CD4-positive, alpha-beta T cell treated with Interleukin-15 for 1 hour (primary cell): ENCODE measurements at regions not wholly inside any gene's neighbourhood (a gene's known extent, or its start where the extent isn't known, plus 50 kb on each side); places are given as distances from the start of the nearest gene placed in this dataset.
"Not testable (repeated sequence)": the region's sequence is repeated elsewhere in the genome, so short reads cannot be mapped to it uniquely, and the experiment has no call there.

ENCODE experiments used
- DNase-seq: peaks from one replicate; pipeline ENCODE4 v3.0.0-alpha.2; 2020

DNA sequence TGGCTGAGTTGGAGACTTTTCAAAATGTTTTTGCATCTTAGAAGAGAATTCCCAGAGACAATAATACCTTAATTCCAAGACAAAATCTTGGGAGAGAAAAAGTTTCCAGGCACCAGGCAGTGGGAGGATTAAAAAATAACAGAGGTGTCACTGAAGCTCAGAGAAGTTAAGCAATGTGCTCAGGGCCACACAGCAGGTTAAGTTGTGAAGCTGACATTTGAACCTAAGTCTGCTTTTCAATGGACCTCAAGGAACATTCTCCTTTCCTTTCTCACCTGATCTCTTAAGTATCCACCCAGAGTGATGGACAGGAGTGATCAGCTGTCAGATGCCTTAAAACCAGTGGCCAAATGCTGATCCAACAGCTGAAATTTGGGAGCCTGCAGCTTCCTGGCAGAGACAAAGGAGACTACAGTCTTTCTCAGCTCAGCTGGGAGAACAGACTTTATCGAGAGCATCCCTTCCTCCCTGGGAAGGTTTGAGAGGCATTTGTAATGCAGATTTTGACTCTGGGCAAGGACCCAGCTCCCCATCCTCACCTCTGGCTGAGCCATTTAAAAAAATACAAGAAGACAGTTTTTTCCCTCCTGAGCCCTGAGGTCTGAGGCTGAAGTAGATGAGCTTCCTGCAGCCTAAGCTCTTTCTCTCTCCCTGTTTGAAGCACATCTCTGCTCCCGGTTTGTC lies 174.9 kb upstream of the RPH3A start:
- DNase-seq, result no peak

- no peak for DNase-seq
Observed at GRCh38 chr12:112617153-112617505, 174.4 kb upstream of the RPH3A start.

GRCh38 chr12:112627851-112628250 lies 163.7 kb upstream of the RPH3A start:
- DNase-seq, result no peak

- not testable (repeated sequence) for DNase-seq
Observed at GRCh38 chr12:112631974-112632373, 159.6 kb upstream of the RPH3A start.

DNA sequence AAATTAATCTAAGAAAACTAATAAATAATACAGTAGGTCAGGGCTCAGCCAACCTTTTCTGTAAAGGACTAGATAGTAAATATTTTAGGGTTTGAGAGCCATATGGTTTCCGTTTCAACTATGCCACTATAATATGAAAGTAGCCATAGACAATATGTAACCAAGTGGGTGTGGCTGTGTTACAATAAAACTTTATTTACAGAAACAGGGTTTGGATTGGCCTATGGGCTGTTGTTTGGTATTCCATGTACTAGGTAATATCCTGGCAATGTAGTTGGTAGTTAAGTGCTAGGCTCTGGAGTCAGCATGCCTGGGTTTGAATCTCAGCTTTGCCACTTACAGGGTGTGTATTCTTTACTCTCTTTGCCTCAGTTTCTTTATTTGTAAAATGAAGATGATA lies 156.5 kb upstream of the RPH3A start:
- no peak for DNase-seq

DNA sequence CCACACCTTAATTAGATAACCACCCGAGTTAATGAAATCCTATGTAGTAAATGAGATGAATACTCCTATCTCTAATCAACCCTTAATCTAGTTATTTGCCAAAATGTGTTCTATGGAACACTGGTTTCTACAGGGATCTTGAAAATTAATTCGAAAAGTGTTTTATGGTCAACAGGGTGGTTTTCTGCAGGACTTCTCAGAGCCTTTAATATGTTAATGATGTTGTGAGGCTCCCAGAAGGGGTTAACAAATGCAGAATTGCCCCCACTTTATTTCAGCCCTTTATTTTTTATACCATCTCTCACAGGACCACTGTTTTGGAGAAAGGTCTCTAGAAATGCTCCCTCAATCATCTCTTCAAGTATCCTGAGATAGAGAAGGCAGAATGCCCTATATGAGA lies 153.1 kb upstream of the RPH3A start:
- DNase-seq, result no peak

- no peak for DNase-seq
Observed at GRCh38 chr12:112645586-112645985, 146.0 kb upstream of the RPH3A start.

GRCh38 chr12:112656141-112656540 lies 135.4 kb upstream of the RPH3A start:
- no peak for DNase-seq

- DNase-seq, result no peak
Observed at GRCh38 chr12:112664569-112664968, 127.0 kb upstream of the RPH3A start.

GRCh38 chr12:112665958-112666357 lies 125.6 kb upstream of the RPH3A start:
- no peak for DNase-seq

DNA sequence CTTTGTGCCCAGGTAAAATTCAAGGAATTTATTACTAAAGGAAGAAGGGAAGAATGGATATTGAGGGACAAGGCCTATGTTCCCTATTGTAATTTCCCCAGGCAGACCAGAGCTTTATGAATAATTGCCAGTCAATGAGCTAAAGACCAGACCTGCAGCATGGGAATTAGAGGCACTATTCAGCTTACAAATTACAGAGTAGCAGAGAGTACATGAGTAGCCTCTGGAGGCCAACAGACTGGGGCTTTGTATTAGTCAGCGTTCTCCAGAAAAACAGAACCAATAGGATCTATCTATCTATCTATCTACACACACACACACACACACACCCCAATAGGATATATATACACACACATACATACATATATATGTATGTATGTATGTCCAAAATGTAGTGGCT lies 120.0 kb upstream of the RPH3A start:
- no peak for DNase-seq

DNA sequence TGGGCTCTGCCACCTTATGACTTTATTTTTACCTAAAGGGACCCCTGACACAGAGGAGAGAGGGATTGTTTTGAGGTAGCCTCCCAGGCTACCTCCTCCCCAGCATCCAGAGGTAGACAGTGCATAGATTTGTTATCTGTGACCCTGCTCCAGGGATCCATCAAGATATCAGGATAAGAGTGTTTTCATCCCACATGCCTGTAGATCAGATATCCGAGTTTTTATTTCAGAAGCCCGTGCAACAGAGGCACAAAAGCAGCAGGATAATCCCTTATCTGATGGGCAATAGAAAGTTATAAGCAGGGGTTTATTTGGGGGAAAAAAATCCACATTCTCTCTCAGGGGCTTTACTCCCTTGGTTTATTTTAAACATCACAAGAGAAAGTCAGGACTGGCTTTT lies 117.0 kb upstream of the RPH3A start:
- no peak for DNase-seq

GRCh38 chr12:112676507-112676906 lies 115.0 kb upstream of the RPH3A start:
- DNase-seq, result no peak

DNA sequence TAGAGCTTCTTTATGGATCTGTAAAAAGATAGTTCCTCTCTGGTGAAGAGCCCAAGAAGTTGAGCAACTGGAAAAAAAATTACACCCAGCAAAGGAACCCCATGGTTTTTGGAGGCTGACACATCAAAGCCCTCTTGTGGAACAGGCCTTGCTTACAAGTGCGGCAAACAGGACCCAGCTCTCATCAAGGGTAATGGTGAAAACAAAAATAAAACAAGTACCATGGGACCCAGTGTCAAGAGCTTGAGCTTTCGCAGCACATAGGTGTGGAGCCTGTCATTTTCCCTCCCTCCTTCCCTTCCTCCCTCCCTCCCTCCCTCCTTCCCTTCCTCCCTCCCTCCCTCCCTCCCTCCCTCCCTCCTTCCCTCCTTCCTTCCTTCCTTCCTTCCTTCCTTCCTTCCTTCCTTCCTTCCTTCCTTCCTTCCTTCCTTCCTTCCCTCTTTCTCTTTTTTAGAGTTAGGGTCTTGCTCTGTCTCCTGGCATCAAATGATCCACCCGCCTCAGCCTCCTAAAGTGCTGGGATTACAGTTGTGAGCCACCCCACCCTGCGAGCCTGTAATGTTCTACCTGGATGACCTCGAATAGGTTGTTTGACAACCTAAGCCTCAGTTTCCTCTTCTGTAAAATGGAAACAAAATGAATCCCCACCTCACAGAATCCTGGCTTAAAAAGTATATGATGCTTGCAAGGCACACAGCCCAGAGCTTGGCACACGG lies 114.3 kb upstream of the RPH3A start:
- no peak for DNase-seq

- no peak for DNase-seq
Observed at GRCh38 chr12:112680993-112681392, 110.6 kb upstream of the RPH3A start.

DNA sequence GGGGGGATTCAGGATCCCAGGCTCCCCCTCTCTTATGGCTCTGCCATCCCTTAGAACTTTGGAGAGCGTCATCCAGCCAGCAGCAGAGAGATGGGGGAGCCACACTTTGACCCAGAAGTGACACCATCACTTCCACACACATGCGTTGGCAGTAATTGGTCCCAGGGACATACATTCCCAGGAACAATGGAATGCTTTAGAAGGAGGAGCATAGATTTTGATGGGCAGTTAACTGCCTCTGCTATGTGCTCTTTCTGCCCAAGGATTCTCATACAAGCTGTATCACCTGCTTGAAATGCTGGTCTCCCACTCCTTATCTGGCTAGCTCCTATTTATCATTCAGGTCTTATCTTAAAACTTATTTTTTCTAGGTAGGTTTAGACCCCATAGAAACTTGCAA lies 109.0 kb upstream of the RPH3A start:
- DNase-seq, result no peak

DNA sequence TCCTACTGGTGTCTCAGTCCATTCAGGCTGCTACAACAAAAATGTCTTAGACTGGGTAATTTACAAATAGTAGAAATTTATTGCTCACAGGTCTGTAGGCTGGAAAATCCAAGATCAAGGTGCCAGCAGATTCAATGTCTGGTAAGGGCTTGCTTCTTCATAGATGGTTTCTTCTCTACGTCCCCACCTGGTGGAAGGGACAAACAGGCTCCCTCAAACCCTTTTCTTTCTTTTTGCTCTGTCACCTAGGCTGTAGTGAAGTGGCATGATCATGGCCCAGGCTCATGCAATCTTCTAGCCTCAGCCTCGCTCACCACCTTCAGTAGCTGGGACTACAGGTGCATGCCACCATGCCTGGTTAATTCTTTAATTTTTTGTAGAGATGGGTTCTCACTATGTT lies 106.8 kb upstream of the RPH3A start:
- DNase-seq, result no peak

DNA sequence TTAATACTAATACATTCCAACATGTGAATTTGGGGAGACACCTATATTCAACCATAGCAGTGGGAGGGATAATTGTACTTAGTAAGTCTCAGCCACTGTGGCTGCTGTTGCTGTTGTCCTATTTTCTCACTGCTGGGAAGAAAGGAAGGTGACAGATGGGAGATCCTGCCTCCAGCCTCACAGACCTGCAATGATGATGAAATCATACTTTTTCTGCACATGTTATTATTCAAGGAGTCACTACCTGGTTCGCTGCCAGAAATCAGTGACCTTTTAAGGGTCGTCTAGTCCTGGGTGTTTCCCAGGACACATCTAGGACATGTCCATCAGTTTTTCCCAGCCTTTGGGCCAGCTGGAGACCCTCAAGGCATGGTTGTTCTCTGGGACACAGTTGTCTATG lies 106.2 kb upstream of the RPH3A start:
- DNase-seq, result no peak

GRCh38 chr12:112686373-112686772 lies 105.2 kb upstream of the RPH3A start:
- DNase-seq, result no peak

DNA sequence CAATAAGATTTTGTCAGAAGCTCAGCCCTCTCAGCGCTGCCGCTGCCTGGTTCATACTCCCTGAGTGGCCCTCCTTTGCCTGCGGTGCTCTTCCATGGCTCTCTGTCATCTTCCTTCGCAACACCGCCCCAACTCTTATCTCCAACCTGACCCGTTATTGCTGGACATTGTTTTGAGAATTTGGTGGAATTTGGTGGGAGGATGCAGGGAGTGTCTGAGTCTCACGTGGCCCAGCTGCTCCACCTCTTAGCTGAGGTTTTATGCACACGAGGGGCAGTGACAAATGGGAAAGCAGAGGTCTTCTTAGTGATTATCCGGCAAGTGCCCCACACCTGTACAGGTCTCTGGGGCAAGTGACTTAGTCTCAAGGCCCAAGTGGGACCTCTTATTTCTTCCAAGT lies 97.5 kb upstream of the RPH3A start:
- no peak for DNase-seq

GRCh38 chr12:112697441-112697840 lies 94.1 kb upstream of the RPH3A start:
- not testable (repeated sequence) for DNase-seq

DNA sequence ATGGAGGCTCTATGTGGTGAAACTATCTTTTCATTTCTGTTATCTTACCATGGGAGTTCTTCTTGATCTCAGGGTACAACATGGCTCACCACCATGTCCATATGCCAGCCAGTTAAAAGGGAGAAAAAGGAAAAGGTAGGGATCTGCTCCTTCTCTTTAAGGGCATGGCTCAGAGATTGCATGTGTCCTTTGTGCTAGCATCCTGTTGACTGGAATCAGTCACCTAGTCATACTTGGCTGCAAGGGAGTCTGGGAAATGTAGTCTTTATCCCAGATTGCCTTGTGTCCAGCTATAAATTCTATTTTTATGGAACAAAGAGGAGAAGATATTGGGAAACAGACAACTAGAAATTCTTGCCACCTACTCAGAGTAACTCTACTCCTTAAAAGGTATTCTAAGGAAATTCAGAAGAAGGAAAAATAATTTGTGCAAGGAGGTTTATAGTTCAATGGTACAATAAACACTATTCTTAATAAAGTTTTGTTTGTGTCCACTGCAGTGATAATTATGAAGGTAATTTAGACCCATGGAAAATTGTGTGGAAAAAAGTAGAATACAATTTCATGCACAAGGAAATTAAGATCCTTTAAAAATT lies 86.4 kb upstream of the RPH3A start:
- DNase-seq, result no peak

- no peak for DNase-seq
Observed at GRCh38 chr12:112710414-112710813, 81.1 kb upstream of the RPH3A start.

DNA sequence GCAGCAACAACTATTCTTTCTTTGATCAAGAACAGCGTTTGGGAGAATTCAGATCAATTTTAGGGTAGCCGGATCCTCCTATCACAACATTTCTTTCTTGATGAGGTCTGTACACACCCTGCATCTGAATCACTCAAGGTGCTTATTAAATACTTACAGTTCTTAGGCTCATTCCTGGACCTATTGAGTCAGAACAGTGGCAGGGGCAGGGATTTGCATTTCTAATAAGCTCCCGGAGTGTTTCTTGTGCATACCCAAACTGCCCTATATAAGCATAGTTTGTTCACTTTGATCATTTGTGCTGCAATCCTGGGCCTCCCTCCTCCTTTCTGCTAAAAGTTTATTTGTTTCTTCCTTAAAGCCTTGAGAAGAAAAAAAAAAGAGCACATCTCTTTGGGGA lies 80.5 kb upstream of the RPH3A start:
- no peak for DNase-seq

DNA sequence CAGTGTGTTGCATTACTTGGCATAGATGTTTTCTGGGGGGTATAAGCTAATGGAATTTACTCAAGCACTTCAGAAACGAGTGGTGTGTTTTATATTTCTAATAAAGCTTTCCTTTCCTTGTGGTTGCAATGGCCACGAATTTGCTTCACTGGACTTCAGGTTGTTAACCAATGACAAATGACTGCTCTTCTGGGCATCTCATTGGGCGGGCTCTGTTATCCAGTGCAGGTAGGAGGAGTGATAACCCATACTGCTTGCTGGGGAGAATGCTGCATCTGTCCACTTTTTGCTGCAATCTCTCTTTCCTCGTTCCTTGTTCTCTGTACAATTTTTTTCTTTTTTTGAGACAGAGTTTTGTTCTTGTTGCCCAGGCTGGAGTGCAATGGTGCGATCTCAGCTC lies 80.0 kb upstream of the RPH3A start:
- no peak for DNase-seq
